ENCODE measurements at regions not wholly inside any gene's neighbourhood (a gene's known extent, or its start where the extent isn't known, plus 50 kb on each side); places are given as distances from the start of the nearest gene placed in this dataset.

DNA sequence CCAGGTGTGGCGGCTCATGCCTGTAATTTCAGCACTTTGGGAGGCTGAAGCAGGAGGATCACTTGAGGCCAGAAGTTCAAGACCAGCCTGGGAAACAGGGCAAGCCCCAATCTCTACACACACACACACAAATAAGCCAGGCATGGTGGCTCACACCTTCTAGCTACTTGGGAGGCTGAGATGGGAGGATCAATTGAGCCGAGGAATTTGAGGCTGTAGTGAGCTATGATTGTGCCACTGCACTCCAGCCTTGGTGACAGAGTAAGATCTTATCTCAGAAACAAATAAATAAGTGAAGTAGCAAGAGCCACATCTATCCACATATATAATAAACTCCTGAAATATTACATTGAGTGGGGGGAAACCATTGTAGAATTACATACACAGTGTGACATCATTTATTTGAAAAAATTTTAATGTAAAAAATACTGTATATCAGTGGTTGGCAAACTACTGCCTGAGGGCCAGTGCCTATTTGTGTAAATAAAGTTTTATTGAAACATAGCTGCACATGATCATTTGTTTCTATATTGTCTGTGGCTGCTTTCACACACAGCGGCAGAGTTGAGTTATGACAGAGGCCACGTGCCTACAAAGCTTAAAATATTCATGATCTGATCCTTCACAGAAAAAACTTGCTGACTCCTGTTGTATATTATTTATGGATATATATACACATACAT is 54.7 kb upstream of the ARHGEF7 start:
- WGBS = 87% methylated on average over 4 of the region's 4 CpGs
- H3K4me3 ChIP-seq (ENCODE audit: low read depth in 1 of 3, low read length in 3 of 3) = no peak overlapping the region
- TF ChIP-seq EGR1 (IDR thresholded peaks at IDR 0.05; ENCODE audit: low read depth in 2 of 2) (no peak), TAF1 (conservative IDR thresholded peaks at IDR 0.05) (no peak), FOXA1 (IDR thresholded peaks at IDR 0.05) (no peak), YY1 (IDR thresholded peaks at IDR 0.05) (no peak), GABPA (IDR thresholded peaks at IDR 0.05 in 1 of 2, conservative IDR thresholded peaks at IDR 0.05 in 1 of 2) (no peak), HNF4G (IDR thresholded peaks at IDR 0.05) (no peak), JUND (IDR thresholded peaks at IDR 0.05) (no peak), HNF4A (conservative IDR thresholded peaks at IDR 0.05) (no peak), RAD21 (IDR thresholded peaks at IDR 0.05) (no peak), FOXA2 (IDR thresholded peaks at IDR 0.05) (no peak), RXRA (IDR thresholded peaks at IDR 0.05) (no peak), NR2F2 (IDR thresholded peaks at IDR 0.05) (no peak), SP1 (IDR thresholded peaks at IDR 0.05) (no peak)
- TF ChIP-seq, protein P1, sequence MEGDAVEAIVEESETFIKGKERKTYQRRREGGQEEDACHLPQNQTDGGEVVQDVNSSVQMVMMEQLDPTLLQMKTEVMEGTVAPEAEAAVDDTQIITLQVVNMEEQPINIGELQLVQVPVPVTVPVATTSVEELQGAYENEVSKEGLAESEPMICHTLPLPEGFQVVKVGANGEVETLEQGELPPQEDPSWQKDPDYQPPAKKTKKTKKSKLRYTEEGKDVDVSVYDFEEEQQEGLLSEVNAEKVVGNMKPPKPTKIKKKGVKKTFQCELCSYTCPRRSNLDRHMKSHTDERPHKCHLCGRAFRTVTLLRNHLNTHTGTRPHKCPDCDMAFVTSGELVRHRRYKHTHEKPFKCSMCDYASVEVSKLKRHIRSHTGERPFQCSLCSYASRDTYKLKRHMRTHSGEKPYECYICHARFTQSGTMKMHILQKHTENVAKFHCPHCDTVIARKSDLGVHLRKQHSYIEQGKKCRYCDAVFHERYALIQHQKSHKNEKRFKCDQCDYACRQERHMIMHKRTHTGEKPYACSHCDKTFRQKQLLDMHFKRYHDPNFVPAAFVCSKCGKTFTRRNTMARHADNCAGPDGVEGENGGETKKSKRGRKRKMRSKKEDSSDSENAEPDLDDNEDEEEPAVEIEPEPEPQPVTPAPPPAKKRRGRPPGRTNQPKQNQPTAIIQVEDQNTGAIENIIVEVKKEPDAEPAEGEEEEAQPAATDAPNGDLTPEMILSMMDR (IDR thresholded peaks at IDR 0.05; ENCODE audit: low read depth, low read length, missing input control) = no peak
- TF ChIP-seq, protein P2, sequence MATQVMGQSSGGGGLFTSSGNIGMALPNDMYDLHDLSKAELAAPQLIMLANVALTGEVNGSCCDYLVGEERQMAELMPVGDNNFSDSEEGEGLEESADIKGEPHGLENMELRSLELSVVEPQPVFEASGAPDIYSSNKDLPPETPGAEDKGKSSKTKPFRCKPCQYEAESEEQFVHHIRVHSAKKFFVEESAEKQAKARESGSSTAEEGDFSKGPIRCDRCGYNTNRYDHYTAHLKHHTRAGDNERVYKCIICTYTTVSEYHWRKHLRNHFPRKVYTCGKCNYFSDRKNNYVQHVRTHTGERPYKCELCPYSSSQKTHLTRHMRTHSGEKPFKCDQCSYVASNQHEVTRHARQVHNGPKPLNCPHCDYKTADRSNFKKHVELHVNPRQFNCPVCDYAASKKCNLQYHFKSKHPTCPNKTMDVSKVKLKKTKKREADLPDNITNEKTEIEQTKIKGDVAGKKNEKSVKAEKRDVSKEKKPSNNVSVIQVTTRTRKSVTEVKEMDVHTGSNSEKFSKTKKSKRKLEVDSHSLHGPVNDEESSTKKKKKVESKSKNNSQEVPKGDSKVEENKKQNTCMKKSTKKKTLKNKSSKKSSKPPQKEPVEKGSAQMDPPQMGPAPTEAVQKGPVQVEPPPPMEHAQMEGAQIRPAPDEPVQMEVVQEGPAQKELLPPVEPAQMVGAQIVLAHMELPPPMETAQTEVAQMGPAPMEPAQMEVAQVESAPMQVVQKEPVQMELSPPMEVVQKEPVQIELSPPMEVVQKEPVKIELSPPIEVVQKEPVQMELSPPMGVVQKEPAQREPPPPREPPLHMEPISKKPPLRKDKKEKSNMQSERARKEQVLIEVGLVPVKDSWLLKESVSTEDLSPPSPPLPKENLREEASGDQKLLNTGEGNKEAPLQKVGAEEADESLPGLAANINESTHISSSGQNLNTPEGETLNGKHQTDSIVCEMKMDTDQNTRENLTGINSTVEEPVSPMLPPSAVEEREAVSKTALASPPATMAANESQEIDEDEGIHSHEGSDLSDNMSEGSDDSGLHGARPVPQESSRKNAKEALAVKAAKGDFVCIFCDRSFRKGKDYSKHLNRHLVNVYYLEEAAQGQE (IDR thresholded peaks at IDR 0.05) = no peak
- TF ChIP-seq, protein P3, sequence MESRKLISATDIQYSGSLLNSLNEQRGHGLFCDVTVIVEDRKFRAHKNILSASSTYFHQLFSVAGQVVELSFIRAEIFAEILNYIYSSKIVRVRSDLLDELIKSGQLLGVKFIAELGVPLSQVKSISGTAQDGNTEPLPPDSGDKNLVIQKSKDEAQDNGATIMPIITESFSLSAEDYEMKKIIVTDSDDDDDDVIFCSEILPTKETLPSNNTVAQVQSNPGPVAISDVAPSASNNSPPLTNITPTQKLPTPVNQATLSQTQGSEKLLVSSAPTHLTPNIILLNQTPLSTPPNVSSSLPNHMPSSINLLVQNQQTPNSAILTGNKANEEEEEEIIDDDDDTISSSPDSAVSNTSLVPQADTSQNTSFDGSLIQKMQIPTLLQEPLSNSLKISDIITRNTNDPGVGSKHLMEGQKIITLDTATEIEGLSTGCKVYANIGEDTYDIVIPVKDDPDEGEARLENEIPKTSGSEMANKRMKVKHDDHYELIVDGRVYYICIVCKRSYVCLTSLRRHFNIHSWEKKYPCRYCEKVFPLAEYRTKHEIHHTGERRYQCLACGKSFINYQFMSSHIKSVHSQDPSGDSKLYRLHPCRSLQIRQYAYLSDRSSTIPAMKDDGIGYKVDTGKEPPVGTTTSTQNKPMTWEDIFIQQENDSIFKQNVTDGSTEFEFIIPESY (IDR thresholded peaks at IDR 0.05) = no peak
- TF ChIP-seq, protein P4, sequence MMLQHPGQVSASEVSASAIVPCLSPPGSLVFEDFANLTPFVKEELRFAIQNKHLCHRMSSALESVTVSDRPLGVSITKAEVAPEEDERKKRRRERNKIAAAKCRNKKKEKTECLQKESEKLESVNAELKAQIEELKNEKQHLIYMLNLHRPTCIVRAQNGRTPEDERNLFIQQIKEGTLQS (IDR thresholded peaks at IDR 0.05) = no peak
- no peaks in the 10 kb centered on the region for H3K9me3 ChIP-seq (ENCODE audit: control insufficient read depth in 4 of 4, low read length in 3 of 4)
- no peaks in the 10 kb centered on the region for H3K36me3 ChIP-seq (ENCODE audit: control insufficient read depth in 4 of 4, insufficient read depth in 3 of 4, low read depth in 1 of 4, low read length in 3 of 4)
- no peaks in the 10 kb centered on the region for H3K4me1 ChIP-seq (ENCODE audit: control insufficient read depth in 4 of 4, insufficient read depth in 4 of 4, low read length in 3 of 4)
- no peak overlapping the region for H3K9ac ChIP-seq (ENCODE audit: low read depth in 1 of 2, low read length in 2 of 2)
- no peaks in the 10 kb centered on the region for H3K27me3 ChIP-seq (ENCODE audit: control insufficient read depth in 4 of 4, insufficient read depth in 4 of 4, low read length in 3 of 4)
- no peak for DNase-seq (ENCODE audit: low spot score)
- no peak overlapping the region for H3K27ac ChIP-seq (ENCODE audit: low read depth in 1 of 2, low read length in 2 of 2)

Measured in liver (tissue), 8 donors.